ENCODE measurements at regions not wholly inside any gene's neighbourhood (a gene's known extent, or its start where the extent isn't known, plus 50 kb on each side); places are given as distances from the start of the nearest gene placed in this dataset.

DNA sequence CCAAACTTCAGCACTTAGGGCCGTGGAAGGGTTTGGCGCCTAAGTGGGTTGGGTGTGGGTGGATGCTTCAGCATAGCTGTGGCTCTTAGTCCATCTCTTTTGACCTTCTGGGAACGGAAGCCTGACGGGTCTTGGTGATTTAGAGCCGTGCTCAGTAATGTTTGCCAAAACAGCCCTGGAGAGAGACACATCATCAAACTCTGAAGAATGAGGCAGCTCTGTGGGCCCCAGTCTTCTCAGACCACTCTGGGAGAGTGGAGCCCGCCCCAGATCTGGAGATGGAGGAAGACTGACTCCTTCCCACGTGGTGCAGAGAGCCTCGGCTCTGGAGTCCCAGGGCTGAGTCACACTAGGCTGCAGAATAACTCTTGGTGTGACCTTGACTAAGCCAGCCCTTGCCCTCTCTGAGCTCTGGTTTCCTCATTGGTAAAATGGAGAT, 168.9 kb downstream of the C11orf91 start:
- TF ChIP-seq, protein P1, sequence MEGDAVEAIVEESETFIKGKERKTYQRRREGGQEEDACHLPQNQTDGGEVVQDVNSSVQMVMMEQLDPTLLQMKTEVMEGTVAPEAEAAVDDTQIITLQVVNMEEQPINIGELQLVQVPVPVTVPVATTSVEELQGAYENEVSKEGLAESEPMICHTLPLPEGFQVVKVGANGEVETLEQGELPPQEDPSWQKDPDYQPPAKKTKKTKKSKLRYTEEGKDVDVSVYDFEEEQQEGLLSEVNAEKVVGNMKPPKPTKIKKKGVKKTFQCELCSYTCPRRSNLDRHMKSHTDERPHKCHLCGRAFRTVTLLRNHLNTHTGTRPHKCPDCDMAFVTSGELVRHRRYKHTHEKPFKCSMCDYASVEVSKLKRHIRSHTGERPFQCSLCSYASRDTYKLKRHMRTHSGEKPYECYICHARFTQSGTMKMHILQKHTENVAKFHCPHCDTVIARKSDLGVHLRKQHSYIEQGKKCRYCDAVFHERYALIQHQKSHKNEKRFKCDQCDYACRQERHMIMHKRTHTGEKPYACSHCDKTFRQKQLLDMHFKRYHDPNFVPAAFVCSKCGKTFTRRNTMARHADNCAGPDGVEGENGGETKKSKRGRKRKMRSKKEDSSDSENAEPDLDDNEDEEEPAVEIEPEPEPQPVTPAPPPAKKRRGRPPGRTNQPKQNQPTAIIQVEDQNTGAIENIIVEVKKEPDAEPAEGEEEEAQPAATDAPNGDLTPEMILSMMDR (IDR thresholded peaks at IDR 0.05), result no peak
- no peak for TF ChIP-seq POLR2AphosphoS5 (IDR thresholded peaks at IDR 0.05)
- TF ChIP-seq POLR2A (IDR thresholded peaks at IDR 0.05), result no peak
- no peak for TF ChIP-seq EP300 (IDR thresholded peaks at IDR 0.05)
